HPDE6-E6E7 (cell line): ENCODE measurements at regions not wholly inside any gene's neighbourhood (a gene's known extent, or its start where the extent isn't known, plus 50 kb on each side); places are given as distances from the start of the nearest gene placed in this dataset.
"Not testable (repeated sequence)": the region's sequence is repeated elsewhere in the genome, so short reads cannot be mapped to it uniquely, and the experiment has no call there.

Experiments used
- DNase-seq: peaks from one replicate; pipeline ENCODE4 v3.0.0; 2011; ENCODE audit warnings: missing footprints; ENCODE audit errors: extremely low spot score

GRCh38 chr14:106044515-106044914, 518.1 kb downstream of the TMEM121 start:
- no peak for DNase-seq

GRCh38 chr14:106044949-106045596, 518.7 kb downstream of the TMEM121 start:
- DNase-seq: no peak

DNA sequence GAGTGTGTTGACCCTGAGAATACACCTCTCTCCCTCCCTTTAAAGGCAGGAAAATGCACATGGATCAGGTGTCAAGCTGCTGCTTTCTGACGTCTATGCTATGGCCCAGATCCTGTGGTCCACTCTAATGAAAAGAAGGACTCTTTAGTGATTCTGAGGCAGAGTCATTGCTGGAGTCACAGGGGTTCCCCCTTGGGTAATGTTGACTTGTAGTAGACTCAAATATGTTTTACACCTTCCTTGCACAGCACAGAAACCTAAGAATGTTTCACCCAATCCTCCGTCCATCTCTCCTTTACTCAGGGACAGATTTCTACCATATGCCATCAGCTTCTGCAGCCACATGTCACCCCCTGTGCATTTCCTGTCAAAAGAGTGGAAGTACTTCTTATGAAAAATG, 525.4 kb downstream of the TMEM121 start:
- no peak for DNase-seq

DNA sequence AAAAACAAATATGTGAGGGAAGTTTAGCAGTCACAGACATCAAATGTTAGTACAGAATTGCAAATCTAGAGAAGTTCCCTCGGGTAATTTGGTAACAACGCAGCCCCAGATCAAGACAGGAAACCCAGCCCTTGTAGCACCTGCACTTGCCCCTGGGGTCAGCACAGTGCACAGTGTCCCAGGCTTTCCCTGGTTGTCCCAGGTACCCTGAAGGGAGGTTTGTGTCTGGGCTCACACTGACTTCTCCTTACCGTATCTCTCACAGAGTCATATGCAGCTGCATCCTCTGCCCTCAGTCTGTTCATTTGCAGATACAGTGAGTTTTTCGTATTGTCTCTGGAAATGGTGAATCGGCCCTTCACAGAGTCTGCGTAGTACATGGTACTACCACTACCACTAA, 528.9 kb downstream of the TMEM121 start:
- no peak for DNase-seq

- no peak for DNase-seq
These were observed 532.0 kb downstream of the TMEM121 start for GRCh38 chr14:106058342-106058741.

- DNase-seq: no peak
These were observed 534.0 kb downstream of the TMEM121 start for GRCh38 chr14:106060276-106060975.

DNA sequence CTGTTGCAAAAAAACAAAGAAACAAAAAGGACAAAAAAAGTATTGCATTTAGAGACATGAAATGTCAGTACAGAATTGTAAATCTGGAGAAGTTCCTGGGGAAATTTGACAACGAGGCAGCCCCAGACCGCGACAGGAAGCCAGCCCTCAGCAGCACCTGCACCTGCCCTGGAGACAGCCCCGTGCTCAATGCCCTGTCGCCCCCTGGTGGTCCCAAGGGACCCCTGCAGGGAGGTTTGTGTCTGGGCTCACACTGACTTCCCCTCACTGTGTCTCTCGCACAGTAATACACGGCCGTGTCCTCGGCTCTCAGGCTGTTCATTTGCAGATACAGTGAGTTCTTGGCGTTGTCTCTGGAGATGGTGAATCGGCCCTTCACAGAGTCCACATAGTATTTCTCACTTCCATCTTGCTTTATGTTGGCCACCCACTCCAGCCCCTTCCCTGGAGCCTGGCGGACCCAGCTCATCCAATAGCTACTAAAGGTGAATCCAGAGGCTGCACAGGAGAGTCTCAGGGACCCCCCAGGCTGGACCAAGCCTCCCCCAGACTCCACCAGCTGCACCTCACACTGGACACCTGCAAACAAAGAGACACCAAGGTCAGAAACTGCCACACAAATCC, 535.6 kb downstream of the TMEM121 start:
- not testable (repeated sequence) for DNase-seq

DNA sequence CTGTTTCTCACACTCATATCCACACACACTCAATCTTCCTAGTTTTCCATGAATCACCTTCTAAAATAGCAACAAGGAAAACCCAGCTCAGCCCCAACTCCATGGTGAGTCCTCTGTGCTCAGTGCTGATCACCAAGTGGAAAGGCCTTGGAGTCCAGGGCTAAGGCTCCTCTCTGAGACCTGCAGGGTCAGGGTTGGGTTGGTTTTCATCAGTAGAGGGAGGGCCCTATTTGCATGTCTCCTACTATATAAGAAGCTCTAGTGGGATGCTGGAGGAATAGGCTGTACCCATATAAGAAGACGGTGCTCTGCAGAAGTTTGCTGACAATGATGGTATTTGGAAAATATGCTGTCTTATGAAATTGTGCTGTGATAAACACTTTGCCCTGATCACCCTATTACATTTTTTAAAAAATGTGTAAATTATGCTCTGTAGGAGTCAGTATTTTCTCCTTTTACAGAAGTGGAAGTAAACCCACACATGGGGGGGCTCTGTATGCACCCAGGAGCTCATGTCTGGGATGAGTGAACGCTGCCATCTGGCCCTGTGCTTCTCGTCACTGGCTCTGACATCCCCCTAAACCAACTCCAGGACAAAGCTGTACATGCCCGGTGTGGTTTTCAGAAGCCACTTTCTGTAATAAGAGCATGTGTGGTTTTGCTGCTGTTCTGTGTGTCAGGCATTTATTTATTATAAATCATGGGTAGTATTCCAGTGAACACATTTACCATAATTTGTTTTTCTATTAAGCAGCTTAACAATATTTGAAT, 536.3 kb downstream of the TMEM121 start:
- DNase-seq: no peak

DNA sequence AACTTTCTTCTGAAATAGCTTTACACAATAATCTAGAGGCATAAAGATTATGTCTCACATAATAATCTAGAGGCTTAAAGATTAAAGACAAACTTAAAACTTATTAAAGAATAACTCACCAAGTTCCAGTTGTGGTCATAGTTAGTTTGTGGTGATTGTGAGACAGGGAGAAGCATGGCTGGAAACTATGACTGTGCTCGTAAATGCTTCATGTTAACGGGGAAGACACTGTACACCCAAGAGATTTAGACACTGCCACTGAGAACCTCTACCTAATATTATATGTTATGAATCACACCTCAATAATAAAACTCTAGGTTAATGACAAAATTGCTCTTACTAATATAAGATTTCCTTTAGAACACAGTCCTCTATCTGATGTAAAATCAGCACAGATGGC, 541.6 kb downstream of the TMEM121 start:
- DNase-seq: no peak

- DNase-seq: no peak
These were observed 543.6 kb downstream of the TMEM121 start for GRCh38 chr14:106069804-106070625.

GRCh38 chr14:106080922-106081321, 554.5 kb downstream of the TMEM121 start:
- no peak for DNase-seq

DNA sequence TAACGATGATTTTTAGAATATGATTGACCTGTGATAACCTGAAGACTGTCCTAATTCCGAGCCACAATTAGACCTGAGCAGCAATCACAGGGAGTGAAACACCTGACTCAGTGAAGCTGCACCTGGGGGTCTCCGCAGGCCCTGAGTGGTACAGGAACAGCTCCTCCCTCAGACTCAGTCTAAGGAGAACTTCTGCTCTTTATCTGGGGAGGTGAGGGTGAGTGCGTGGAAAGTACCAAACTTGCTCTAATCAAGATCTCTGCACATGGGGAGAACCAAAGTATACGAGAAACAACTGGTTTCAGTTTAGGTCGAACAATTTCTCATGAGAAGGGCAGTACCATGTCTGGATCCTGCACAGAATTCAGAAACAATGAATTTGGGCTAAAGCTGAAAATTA, 555.3 kb downstream of the TMEM121 start:
- not testable (repeated sequence) for DNase-seq

GRCh38 chr14:106083082-106083481, 556.7 kb downstream of the TMEM121 start:
- DNase-seq: no peak

GRCh38 chr14:106087837-106088236, 561.5 kb downstream of the TMEM121 start:
- no peak for DNase-seq

GRCh38 chr14:106088860-106089259, 562.5 kb downstream of the TMEM121 start:
- DNase-seq: not testable (repeated sequence)

- DNase-seq: no peak
These were observed 568.3 kb downstream of the TMEM121 start for GRCh38 chr14:106094654-106095189.

- no peak for DNase-seq
These were observed 581.3 kb downstream of the TMEM121 start for GRCh38 chr14:106107703-106108102.

- DNase-seq: no peak
These were observed 583.0 kb downstream of the TMEM121 start for GRCh38 chr14:106109337-106109736.

DNA sequence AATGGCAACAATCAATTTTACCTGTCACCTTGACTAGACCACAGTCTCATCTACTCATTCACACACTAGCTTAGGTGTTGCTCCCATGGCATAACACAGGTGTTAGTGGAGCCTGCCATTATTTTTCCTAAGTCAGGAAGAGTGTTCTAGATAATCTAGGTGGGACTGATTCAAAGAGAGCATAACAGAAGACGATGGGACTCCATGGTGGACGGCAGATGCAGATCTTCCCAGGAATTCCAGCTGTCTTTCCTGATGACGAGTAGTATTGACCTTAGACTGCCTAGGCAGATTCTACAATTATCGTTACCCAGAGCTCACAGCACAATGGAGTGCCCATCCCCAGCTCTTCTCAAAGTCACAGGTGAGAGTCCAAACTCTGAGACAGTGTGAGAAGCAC, 589.0 kb downstream of the TMEM121 start:
- no peak for DNase-seq

GRCh38 chr14:106116339-106116930, 590.1 kb downstream of the TMEM121 start:
- not testable (repeated sequence) for DNase-seq

GRCh38 chr14:106120101-106120500, 593.7 kb downstream of the TMEM121 start:
- DNase-seq: no peak
